ENCODE measurements at regions not wholly inside any gene's neighbourhood (a gene's known extent, or its start where the extent isn't known, plus 50 kb on each side); places are given as distances from the start of the nearest gene placed in this dataset.

GRCh38 chr2:7133521-7133920 is 216.3 kb downstream of the RNF144A start:
- H3K9me3 ChIP-seq (replicated peaks; ENCODE audit: insufficient read depth, low read length): no peaks in the 10 kb centered on the region

GRCh38 chr2:7140306-7140705 is 223.1 kb downstream of the RNF144A start:
- H3K4me2 ChIP-seq (ENCODE audit: low read depth, low read length): no peak overlapping the region
- H3K27me3 ChIP-seq (replicated peaks; ENCODE audit: insufficient read depth, low read length): no peaks in the 10 kb centered on the region
- no peak for DNase-seq
- no peaks in the 10 kb centered on the region for H3K36me3 ChIP-seq (replicated peaks; ENCODE audit: insufficient read depth, low read length)
- no peaks in the 10 kb centered on the region for H3K4me1 ChIP-seq (ENCODE audit: low read length)
- no peaks in the 10 kb centered on the region for H3K79me2 ChIP-seq (ENCODE audit: low read length)
- no peak overlapping the region for H3K9ac ChIP-seq (ENCODE audit: low read length)
- no peaks in the 10 kb centered on the region for H4K20me1 ChIP-seq (ENCODE audit: insufficient read depth, low read length)
- H3F3A ChIP-seq (ENCODE audit: insufficient read depth, low read length): no peaks in the 10 kb centered on the region
- no peak overlapping the region for H3K4me3 ChIP-seq (ENCODE audit: low read length)
- H3K9me2 ChIP-seq (replicated peaks; ENCODE audit: insufficient read depth, low read length): no peaks in the 10 kb centered on the region
- H3K9me3 ChIP-seq (replicated peaks; ENCODE audit: insufficient read depth, low read length): no peaks in the 10 kb centered on the region
- H3K27ac ChIP-seq (ENCODE audit: low read length): no peak overlapping the region
- H2AFZ ChIP-seq (ENCODE audit: low read length): no peak overlapping the region
- TF ChIP-seq EZH2 (optimal IDR thresholded peaks at IDR 0.05; ENCODE audit: low read depth, low read length) (no peak), EZH2phosphoT487 (IDR thresholded peaks at IDR 0.05; ENCODE audit: low read length) (no peak), CTCF (IDR thresholded peaks at IDR 0.05; ENCODE audit: low read length) (no peak)

More at GRCh38 chr2:7133521-7133920, 216.3 kb downstream of the RNF144A start:
- H3K4me2 ChIP-seq (ENCODE audit: low read depth, low read length): no peak overlapping the region
- H3K36me3 ChIP-seq (replicated peaks; ENCODE audit: insufficient read depth, low read length): no peaks in the 10 kb centered on the region
- H3K9ac ChIP-seq (ENCODE audit: low read length): no peak overlapping the region
- H3K9me2 ChIP-seq (replicated peaks; ENCODE audit: insufficient read depth, low read length): no peaks in the 10 kb centered on the region
- no peaks in the 10 kb centered on the region for H3K4me1 ChIP-seq (ENCODE audit: low read length)
- H3K79me2 ChIP-seq (ENCODE audit: low read length): no peaks in the 10 kb centered on the region
- DNase-seq: no peak
- no peak overlapping the region for H3K27ac ChIP-seq (ENCODE audit: low read length)
- H4K20me1 ChIP-seq (ENCODE audit: insufficient read depth, low read length): no peaks in the 10 kb centered on the region
- no peaks in the 10 kb centered on the region for H3K27me3 ChIP-seq (replicated peaks; ENCODE audit: insufficient read depth, low read length)
- TF ChIP-seq EZH2phosphoT487 (IDR thresholded peaks at IDR 0.05; ENCODE audit: low read length): no peak
- no peak overlapping the region for H2AFZ ChIP-seq (ENCODE audit: low read length)
- no peaks in the 10 kb centered on the region for H3F3A ChIP-seq (ENCODE audit: insufficient read depth, low read length)
- no peak overlapping the region for H3K4me3 ChIP-seq (ENCODE audit: low read length)

DNA sequence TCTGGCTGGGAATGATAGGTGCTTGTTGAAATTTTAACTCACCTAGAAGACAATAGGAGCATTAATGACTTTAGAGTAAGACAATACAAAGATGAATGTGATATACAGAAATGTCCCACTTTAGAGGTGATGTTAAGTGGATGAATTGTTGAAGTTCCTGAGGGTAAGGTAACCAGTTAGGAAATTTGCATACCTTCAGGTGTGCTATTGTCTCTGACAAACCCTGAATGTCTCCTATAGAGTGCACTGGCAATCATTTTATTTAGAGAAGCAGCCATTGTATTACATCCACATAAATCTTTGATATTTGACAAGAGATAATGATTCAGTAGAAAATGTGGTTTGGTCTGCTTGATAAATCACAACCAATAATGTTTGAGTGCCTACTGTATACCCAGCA is 228.5 kb downstream of the RNF144A start:
- Histone ChIP-seq H3K79me2 (ENCODE audit: low read length) (no peaks in the 10 kb centered on the region), H3K4me1 (ENCODE audit: low read length) (no peaks in the 10 kb centered on the region), H3F3A (ENCODE audit: insufficient read depth, low read length) (no peaks in the 10 kb centered on the region), H2AFZ (ENCODE audit: low read length) (no peak overlapping the region), H3K27ac (ENCODE audit: low read length) (no peak overlapping the region), H3K9me3 (replicated peaks; ENCODE audit: insufficient read depth, low read length) (no peaks in the 10 kb centered on the region), H3K4me2 (ENCODE audit: low read depth, low read length) (no peak overlapping the region), H3K36me3 (replicated peaks; ENCODE audit: insufficient read depth, low read length) (no peaks in the 10 kb centered on the region), H4K20me1 (ENCODE audit: insufficient read depth, low read length) (no peaks in the 10 kb centered on the region), H3K4me3 (ENCODE audit: low read length) (no peak overlapping the region), H3K9ac (ENCODE audit: low read length) (no peak overlapping the region), H3K9me2 (replicated peaks; ENCODE audit: insufficient read depth, low read length) (no peaks in the 10 kb centered on the region), H3K27me3 (replicated peaks; ENCODE audit: insufficient read depth, low read length) (no peaks in the 10 kb centered on the region)
- TF ChIP-seq CTCF (IDR thresholded peaks at IDR 0.05; ENCODE audit: low read length) (no peak), EZH2 (optimal IDR thresholded peaks at IDR 0.05; ENCODE audit: low read depth, low read length) (no peak), EZH2phosphoT487 (IDR thresholded peaks at IDR 0.05; ENCODE audit: low read length) (no peak)
- no peak for DNase-seq

DNA sequence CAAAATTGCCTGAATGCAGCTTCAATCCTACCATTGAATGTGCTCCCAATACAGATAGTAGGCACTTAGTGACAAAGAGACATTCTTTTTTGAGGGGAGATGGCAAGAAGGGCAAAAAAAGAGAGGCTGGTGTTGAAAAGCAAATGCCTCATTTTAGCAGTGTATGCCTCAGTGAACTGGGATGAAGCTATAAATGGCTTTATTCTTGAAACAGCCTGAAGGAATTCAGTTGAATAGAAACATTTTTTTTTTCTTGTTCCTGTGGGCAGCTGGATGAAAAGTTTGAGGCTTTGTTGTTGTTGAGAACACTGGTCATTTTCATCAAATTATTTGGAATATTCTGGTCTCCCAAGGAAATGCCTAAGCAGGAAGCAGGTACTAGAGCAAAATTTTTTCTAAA is 228.9 kb downstream of the RNF144A start:
- no peak overlapping the region for H3K4me2 ChIP-seq (ENCODE audit: low read depth, low read length)
- H3K79me2 ChIP-seq (ENCODE audit: low read length): no peaks in the 10 kb centered on the region
- no peaks in the 10 kb centered on the region for H3K9me3 ChIP-seq (replicated peaks; ENCODE audit: insufficient read depth, low read length)
- no peak overlapping the region for H2AFZ ChIP-seq (ENCODE audit: low read length)
- no peak overlapping the region for H3K27ac ChIP-seq (ENCODE audit: low read length)
- H3K4me1 ChIP-seq (ENCODE audit: low read length): no peaks in the 10 kb centered on the region
- H3K36me3 ChIP-seq (replicated peaks; ENCODE audit: insufficient read depth, low read length): no peaks in the 10 kb centered on the region
- DNase-seq: no peak
- H3F3A ChIP-seq (ENCODE audit: insufficient read depth, low read length): no peaks in the 10 kb centered on the region
- H3K9me2 ChIP-seq (replicated peaks; ENCODE audit: insufficient read depth, low read length): no peaks in the 10 kb centered on the region
- H3K9ac ChIP-seq (ENCODE audit: low read length): no peak overlapping the region
- no peak overlapping the region for H3K4me3 ChIP-seq (ENCODE audit: low read length)
- H3K27me3 ChIP-seq (replicated peaks; ENCODE audit: insufficient read depth, low read length): no peaks in the 10 kb centered on the region
- no peaks in the 10 kb centered on the region for H4K20me1 ChIP-seq (ENCODE audit: insufficient read depth, low read length)
- TF ChIP-seq CTCF (IDR thresholded peaks at IDR 0.05; ENCODE audit: low read length) (no peak), EZH2 (optimal IDR thresholded peaks at IDR 0.05; ENCODE audit: low read depth, low read length) (no peak), EZH2phosphoT487 (IDR thresholded peaks at IDR 0.05; ENCODE audit: low read length) (no peak)
